Motor neuron (in vitro differentiated cells): ENCODE measurements at regions not wholly inside any gene's neighbourhood (a gene's known extent, or its start where the extent isn't known, plus 50 kb on each side); places are given as distances from the start of the nearest gene placed in this dataset.

Source experiments
- ATAC-seq, 8 experiments: fragments of 200-7000 bp; cut with Tn5 transposase; replicated peaks in 6 of 8; 2 replicates each; pipeline ENCODE4 v1.8.0; 2021; ENCODE audit warnings: mild to moderate bottlenecking in 8 of 8, moderate library complexity in 8 of 8
- H3K27ac ChIP-seq, 2 donors: fragments of 250-450 bp; sonication (Bioruptor Pico); 2 replicates each; pipeline ENCODE4 v1.9.0; 2021; ENCODE audit warnings: antibody characterized with exemption in 2 of 2, mild to moderate bottlenecking in 2 of 2, moderate library complexity in 1 of 2
- H3K4me1 ChIP-seq, 2 donors: fragments of 250-450 bp; sonication (Bioruptor Pico); replicated peaks in 1 of 2; 2 replicates each; pipeline ENCODE4 v1.6.1; 2021; ENCODE audit warnings: antibody characterized with exemption in 2 of 2, mild to moderate bottlenecking in 2 of 2, moderate library complexity in 1 of 2
- H3K4me3 ChIP-seq, 5 donors: fragments of 250-450 bp; sonication (Bioruptor Pico); 2 replicates each; pipeline ENCODE4 v1.9.0; 2021; ENCODE audit warnings: antibody characterized with exemption in 5 of 5, mild to moderate bottlenecking in 5 of 5, moderate library complexity in 4 of 5
- WGBS, 10 experiments: fragments of 450-650 bp; shearing (Covaris generic); methylation state at CpG; one replicate each; pipeline ENCODE4 v1.0.0; 2022; 5-methylcytosine and 5-hydroxymethylcytosine counted together
- in situ Hi-C, 9 experiments: fragments of 400-800 bp; cut with MboI; loops; one replicate each; pipeline ENCODE4 v1.15.0; 2021; ENCODE audit warnings: low sequenced_read_pairs in 9 of 9, low pct_unique_long_range_greater_than_20kb in 2 of 9; ENCODE audit not compliant: unreplicated experiment in 9 of 9

DNA sequence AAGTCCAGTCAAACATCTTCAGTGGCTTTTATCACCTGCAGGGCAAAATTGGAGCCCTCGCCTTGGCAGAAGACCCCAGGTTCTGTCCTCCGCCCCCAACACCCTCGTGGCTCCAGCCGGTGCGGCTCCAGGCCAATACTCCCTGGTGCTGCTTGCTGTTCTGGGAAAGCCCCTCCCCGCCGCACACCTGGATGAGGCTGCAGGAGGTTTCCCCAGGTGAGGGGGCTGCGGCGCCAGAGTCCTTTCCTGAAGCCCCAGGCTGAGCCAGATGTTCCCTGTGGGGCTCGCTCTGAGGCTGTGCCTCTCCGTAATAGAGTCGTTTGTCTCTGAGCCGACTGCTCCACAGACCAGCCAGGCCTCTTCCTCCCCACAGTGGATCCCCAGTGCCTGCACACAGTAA, 375.4 kb upstream of the IRX1 start:
- in situ Hi-C loops: no loop called here
- no peak overlapping the region for H3K27ac ChIP-seq
- WGBS, 10 experiments: 60 to 100% (median 82%) methylated on average over 1 to 3 of the region's 13 CpGs; no CpG with 5 or more reads in 4 of the 10 experiments
- H3K4me3 ChIP-seq: no peak overlapping the region
- no peaks in the 10 kb centered on the region for H3K4me1 ChIP-seq
- ATAC-seq: no peak

DNA sequence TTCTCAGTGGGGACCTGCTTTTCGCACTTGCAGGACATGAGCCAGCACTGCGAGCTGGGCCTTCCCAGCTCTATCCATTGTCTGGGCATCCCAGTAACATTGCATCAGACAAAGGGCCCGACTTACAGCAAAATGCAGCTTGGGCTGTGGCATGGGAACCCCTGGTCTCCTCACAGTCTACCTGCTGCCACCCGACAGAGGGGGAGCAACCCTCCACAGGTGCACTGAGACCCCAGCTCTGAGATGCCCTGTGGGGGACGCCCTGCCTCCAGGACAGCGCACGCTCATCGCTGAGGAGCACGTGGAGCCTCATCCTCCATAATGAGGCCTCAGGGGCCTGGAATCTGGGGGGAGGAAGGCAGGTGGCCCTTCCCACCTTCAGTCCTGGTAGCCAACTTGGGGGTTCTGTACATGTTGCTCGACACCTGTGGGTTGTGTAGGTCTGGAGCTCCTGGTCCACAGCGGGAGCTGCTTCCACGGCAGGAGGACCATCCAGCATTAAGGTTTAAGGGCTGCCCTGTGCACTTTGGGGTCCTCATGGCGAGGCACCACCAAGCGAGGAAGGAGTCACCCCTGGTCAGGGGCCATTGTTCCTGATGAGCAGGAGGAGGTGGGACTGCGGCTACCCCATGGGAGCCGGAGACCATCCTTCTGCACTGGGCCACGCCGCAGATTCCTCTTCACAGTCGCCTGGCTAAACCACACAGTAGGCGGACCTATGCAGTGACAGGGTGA, 376.5 kb upstream of the IRX1 start:
- Histone ChIP-seq H3K4me3 (no peak overlapping the region), H3K27ac (no peak overlapping the region), H3K4me1 (no peaks in the 10 kb centered on the region)
- in situ Hi-C loops: no loop called here
- 57 to 90% (median 81%) methylated on average over 3 to 8 of the region's 20 CpGs; no CpG with 5 or more reads in 6 of the 10 experiments for WGBS, 10 experiments
- no peak for ATAC-seq

DNA sequence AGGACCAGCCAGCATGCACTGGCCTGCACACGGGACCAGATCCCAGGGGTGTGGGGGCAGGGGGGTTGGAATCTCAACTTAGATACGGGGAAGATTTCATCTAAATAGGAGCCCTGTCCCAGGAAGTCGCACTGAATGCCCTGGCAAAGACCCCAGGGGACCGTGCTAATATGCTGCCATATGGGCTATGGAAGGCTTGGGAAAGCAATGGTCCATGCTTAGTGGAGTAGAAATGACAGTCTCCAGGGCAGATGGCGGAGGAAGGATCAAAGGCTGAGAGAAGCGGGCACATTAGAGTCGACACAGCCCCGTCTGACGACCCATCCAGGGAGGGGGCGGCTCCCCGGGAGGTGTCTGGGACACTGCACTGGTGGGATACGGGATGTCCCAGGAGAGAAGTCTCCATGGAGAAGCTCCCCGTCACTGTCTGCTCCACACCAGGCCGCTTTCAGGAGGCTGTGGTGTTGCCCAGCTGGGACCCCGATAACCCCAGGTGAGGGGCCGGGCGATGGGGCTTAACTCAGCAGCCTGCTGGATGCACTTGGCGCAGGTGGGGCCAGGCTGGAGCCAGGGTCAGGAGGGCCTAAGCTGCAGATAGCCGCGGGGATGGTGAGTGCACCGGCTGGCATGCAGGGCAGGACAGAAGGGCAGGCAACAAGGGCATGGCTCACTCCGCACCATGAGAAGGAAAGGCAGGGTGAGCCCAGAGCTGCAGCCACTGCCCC, 377.7 kb upstream of the IRX1 start:
- in situ Hi-C loops: no loop called here
- 53 to 92% (median 84%) methylated on average over 4 to 7 of the region's 22 CpGs; no CpG with 5 or more reads in 6 of the 10 experiments for WGBS, 10 experiments
- H3K27ac ChIP-seq: no peak overlapping the region
- peak in 1 of 8 experiments; percentile 17 for ATAC-seq
- no peak overlapping the region for H3K4me3 ChIP-seq
- H3K4me1 ChIP-seq: no peaks in the 10 kb centered on the region

DNA sequence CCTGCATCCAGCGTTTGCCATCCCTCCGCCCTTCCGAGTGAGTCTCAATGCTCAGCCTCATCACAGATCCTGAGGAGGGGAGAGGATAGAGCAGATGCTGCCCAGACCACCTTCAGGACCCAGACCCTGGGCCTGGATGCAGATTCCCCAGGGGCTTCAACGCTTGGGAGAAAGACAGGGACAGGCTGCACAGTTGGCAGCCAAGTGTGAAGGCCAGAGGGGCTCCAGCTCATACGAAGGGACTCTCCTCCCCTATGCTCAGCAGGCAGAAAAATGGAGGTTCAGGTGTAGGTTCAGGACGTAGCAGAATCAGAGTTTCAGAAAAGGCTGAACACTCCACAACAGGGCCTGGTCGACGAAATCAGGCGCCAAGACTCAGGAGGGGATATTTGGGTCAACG, 378.5 kb upstream of the IRX1 start:
- Histone ChIP-seq H3K27ac (no peak overlapping the region), H3K4me3 (no peak overlapping the region), H3K4me1 (no peaks in the 10 kb centered on the region)
- no peak for ATAC-seq
- 50 to 92% (median 70%) methylated on average over 5 to 8 of the region's 10 CpGs; no CpG with 5 or more reads in 4 of the 10 experiments for WGBS, 10 experiments
- in situ Hi-C loops: no loop called here

DNA sequence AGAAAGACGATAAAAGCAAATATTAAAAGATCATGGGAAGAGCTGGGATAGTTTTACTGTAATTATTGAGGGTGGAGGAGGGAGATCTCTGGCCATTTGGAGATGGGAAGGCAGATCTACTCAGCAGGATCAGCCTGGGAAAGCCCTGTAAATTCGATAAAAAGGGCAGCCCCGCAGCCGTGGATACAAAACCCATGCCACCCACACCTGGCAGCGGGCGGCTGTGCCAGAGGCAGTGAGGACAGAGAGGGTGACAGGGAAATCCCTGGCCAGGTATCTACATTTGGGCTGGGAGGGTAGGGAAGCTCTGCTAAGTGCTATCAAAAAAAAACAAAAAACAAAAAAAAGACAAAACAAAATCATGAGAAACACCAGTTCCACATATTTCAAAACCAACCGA, 379.2 kb upstream of the IRX1 start:
- H3K4me3 ChIP-seq: no peak overlapping the region
- H3K4me1 ChIP-seq: no peaks in the 10 kb centered on the region
- H3K27ac ChIP-seq: no peak overlapping the region
- ATAC-seq: no peak
- in situ Hi-C loops: no loop called here
- WGBS, 10 experiments: 18 to 100% (median 60%) methylated on average over 1 to 5 of the region's 7 CpGs; no CpG with 5 or more reads in 1 of the 10 experiments

DNA sequence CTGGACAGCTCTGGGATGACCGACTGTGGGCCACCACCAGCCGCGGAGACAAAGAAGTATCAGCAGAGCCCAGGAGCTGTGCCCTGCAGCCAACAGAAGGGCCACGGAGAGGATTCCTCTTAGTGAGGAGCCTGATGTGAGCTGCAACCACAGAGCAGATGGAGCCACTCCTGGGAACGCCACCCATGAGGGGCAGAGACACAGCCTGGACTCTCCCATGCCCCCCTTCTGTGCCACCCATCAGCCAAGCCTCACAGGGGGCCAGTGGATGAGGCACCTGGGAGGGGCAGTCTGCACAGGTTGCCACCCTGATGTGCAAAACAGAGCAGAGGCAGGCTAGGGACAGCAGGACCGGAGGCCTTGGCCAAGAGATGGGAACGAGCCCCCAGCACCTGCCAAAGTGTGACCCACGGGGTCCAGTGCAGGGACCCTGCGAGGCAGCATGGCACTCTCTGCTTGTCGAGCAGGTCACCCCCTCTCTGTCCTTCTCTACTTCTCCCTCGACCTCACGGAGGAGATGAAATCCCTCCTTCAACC, 380.7 kb upstream of the IRX1 start:
- Histone ChIP-seq H3K27ac (no peak overlapping the region), H3K4me1 (no peaks in the 10 kb centered on the region), H3K4me3 (no peak overlapping the region)
- no peak for ATAC-seq
- in situ Hi-C loops: no loop called here
- WGBS, 10 experiments: 16 to 100% (median 71%) methylated on average over 1 to 5 of the region's 12 CpGs; no CpG with 5 or more reads in 3 of the 10 experiments

DNA sequence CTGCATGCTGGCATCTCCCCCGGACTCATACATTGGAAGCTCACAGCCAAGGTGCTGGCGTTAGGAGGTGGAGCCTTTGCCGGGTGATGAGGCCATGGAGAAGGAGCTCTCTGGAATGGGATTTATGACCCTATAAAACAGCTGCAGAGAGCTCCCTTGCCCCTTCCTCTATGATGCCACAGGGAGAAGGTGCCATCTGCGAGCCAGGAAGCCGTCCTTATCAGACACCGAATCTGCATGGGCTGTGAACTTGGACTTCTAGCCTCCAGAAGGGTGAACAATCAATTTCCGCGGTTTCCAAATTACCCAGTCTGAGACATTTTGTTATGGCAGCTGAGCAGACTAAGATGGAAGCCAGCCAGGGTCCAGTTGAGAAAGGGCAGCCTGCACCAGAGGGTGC, 381.2 kb upstream of the IRX1 start:
- Histone ChIP-seq H3K4me1 (no peaks in the 10 kb centered on the region), H3K27ac (no peak overlapping the region), H3K4me3 (no peak overlapping the region)
- no peak for ATAC-seq
- WGBS, 10 experiments: 86 to 98% methylated on average over 4 to 6 of the region's 8 CpGs; no CpG with 5 or more reads in 8 of the 10 experiments
- in situ Hi-C loops: no loop called here

DNA sequence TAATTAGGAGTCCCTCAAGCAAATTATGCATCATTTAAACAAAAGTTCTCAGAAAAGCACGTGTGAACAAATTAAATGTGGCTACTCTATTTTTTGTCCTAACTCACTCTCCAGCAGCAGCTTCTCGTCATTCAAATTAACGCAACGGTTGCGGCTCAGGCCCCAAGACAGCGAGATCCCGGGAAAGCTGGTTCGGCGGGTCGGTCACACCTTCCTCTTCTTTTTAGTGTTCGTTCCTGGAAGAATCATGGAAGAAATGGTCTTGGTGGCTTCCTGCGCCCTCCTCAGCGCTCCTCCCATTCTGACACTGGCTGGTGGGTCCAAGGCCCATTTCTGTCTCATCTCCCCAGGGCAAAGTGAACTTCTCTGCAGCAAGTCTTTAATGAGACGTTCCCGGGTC, 382.8 kb upstream of the IRX1 start:
- no peak for ATAC-seq
- Histone ChIP-seq H3K4me3 (no peak overlapping the region), H3K4me1 (no peaks in the 10 kb centered on the region), H3K27ac (no peak overlapping the region)
- in situ Hi-C loops: no loop called here
- WGBS, 10 experiments: 7 to 87% (median 71%) methylated on average over 3 to 13 of the region's 15 CpGs; no CpG with 5 or more reads in 3 of the 10 experiments

DNA sequence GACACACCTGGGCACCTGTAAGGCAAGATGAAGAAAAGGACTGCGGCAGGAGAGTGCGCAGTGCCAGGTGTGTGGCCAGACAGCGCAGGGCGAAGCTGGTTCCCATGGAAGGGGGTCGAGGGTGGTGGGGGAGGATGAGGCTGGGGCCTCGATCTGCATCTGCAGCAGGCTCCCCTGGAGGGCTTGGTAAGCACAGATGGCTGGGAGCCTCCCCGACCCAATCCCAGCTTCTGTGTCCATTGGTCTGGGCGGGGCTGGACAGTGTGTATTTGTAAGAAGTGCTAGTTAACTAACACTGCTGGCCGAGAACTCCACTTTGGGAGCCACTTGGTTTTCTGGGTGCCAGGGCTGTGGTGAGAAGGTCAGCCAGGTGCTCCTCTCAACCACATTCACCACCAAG, 385.1 kb upstream of the IRX1 start:
- WGBS, 10 experiments: 10 to 100% methylated on average over 1 to 2 of the region's 9 CpGs; no CpG with 5 or more reads in 8 of the 10 experiments
- H3K4me3 ChIP-seq: no peak overlapping the region
- no peak overlapping the region for H3K27ac ChIP-seq
- H3K4me1 ChIP-seq: no peaks in the 10 kb centered on the region
- in situ Hi-C loops: no loop called here
- ATAC-seq: no peak

DNA sequence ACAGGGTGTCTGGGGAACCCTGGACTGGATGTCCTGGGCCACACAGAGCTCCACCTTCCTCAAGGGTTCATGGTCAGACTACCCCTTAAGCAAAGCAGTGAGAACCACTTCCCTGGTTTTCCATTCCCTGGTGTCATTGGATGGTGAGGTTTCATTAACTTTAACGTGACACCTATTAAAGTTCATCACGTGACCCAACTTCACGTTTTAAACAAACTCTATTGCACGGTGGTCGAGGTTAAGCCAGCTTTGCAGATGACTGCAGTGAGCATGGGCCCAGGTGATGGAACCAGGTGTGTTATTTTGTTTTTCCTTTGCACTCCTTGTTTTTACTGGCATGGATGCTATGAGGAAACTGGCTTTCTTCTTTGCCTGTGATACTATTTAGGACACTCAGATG, 385.7 kb upstream of the IRX1 start:
- no peak overlapping the region for H3K27ac ChIP-seq
- no peak for ATAC-seq
- H3K4me3 ChIP-seq: no peak overlapping the region
- in situ Hi-C loops: no loop called here
- 10 to 100% (median 48%) methylated on average over 1 to 5 of the region's 5 CpGs; no CpG with 5 or more reads in 2 of the 10 experiments for WGBS, 10 experiments
- H3K4me1 ChIP-seq: no peaks in the 10 kb centered on the region

DNA sequence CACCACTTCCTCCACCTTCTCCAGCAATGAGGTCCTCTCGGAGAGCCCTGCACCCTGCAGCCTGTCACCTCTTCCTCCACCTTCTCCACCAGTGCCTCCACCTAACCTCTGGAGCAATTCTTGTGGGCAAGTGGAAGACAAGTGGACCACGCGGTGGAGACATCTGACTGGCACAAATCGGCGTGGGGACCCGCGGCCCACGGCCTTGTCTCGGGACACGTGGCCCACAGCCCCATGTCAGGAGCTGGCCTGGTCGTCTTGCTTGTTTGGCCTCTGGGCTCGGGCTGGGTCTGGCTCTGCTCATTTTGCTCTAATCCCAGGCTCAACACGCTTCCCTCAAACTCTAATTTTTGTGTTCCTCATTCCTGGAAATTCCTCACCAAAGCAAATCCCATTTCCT, 393.1 kb upstream of the IRX1 start:
- in situ Hi-C loops: no loop called here
- Histone ChIP-seq H3K27ac (no peak overlapping the region), H3K4me3 (no peak overlapping the region), H3K4me1 (peaks cover 0 to 24% of the 10 kb centered on the region in 2 donors)
- ATAC-seq: no peak
- 30 to 93% (median 73%) methylated on average over 1 to 8 of the region's 13 CpGs; no CpG with 5 or more reads in 2 of the 10 experiments for WGBS, 10 experiments

DNA sequence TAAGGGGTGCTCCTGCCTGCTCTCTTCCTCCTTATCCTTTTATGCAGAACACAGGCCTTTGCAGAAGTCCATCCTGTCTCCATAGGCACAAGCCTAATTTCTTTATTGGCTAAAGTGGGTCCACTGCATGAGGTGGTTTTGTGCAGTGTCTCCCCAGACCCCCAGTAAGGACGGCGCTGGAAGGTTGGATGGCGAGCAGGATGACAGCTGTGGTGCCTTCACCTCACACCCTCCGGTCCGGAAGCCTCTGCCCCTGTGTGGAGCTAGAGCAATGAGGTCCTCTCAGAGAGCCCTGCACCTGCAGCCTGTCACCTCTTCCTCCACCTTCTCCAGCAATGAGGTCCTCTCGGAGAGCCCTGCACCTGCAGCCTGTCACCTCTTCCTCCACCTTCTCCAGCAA, 393.7 kb upstream of the IRX1 start:
- ATAC-seq: no peak
- Histone ChIP-seq H3K4me1 (peaks cover 0 to 31% of the 10 kb centered on the region in 2 donors), H3K4me3 (no peak overlapping the region), H3K27ac (no peak overlapping the region)
- no CpG with 5 or more reads among the region's 6 CpGs for WGBS, 10 experiments
- in situ Hi-C loops: no loop called here

DNA sequence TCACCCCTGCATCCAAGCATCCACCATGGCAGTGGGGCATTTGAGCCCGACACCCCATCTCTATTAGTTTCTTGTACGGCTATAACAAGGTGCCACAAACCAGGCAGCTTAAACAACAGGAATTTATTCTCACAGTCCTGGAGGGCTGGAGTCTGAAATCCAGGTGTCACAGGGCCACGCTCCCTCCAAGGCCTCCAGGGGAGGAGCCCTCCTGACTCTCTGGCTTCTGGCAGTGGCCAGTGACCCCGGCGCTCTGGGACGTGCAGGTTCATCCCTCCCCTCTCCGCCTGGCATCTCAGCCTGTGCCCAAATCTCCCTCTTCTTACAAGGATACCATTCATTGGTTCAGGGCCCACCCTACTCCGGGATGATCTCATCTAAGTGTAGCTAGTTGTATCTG, 394.5 kb upstream of the IRX1 start:
- in situ Hi-C loops: no loop called here
- peaks cover 0 to 31% of the 10 kb centered on the region in 2 donors for H3K4me1 ChIP-seq
- no peak for ATAC-seq
- H3K27ac ChIP-seq: no peak overlapping the region
- WGBS, 10 experiments: 0 to 100% (median 78%) methylated on average over 1 to 7 of the region's 8 CpGs
- H3K4me3 ChIP-seq: no peak overlapping the region
